IgD-negative memory B cell (primary cell): ENCODE measurements at regions not wholly inside any gene's neighbourhood (a gene's known extent, or its start where the extent isn't known, plus 50 kb on each side); places are given as distances from the start of the nearest gene placed in this dataset.
"Not testable (repeated sequence)": the region's sequence is repeated elsewhere in the genome, so short reads cannot be mapped to it uniquely, and the experiment has no call there.

Experiments used
- H3K27ac Mint-ChIP-seq, 3 donors: one replicate each; pipeline ENCODE4 v1.8.0; 2020 to 2022; ENCODE audit warnings: mild to moderate bottlenecking in 3 of 3, mixed read lengths in 3 of 3, moderate library complexity in 1 of 3
- H3K27me3 Mint-ChIP-seq: one replicate; pipeline ENCODE4 v1.8.0; 2021; ENCODE audit warnings: mixed read lengths
- H3K36me3 Mint-ChIP-seq: one replicate; pipeline ENCODE4 v1.8.0; 2020; ENCODE audit warnings: mild to moderate bottlenecking, mixed read lengths
- H3K4me1 Mint-ChIP-seq, 3 donors: one replicate each; pipeline ENCODE4 v1.8.0; 2020 to 2022; ENCODE audit warnings: mixed read lengths in 3 of 3, mild to moderate bottlenecking in 1 of 3
- H3K4me3 Mint-ChIP-seq, 4 donors: one replicate each; pipeline ENCODE4 v1.8.0; 2020 to 2022; ENCODE audit warnings: mild to moderate bottlenecking in 4 of 4, mixed read lengths in 4 of 4, moderate library complexity in 3 of 4
- H3K9me3 Mint-ChIP-seq, 3 donors: one replicate each; pipeline ENCODE4 v1.8.0; 2020 to 2021; ENCODE audit warnings: mixed read lengths in 3 of 3, mild to moderate bottlenecking in 1 of 3

DNA sequence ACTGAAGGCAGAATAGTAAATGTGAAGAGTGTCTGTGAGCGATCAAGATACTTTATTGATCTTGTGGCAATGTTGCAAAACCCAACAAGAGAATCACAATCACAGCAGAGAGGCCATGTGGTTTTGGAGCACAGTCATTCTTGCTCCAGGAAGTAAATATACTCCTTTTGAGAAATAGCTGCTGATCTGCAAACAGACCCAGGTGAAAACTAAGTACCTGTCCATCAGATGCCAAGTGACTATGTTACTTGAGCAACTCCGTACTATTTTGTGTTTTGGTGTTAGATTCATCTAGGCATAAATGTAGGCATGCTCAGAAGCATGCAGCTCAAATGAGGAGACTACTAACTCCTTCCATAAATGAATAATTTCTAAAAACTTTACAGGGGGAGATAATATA, 627.9 kb downstream of the ZBBX start:
- Mint-ChIP-seq H3K27ac (no peak overlapping the region), H3K27me3 (no peaks in the 10 kb centered on the region), H3K4me1 (peaks cover 0 to 1% (median 0%) of the 10 kb centered on the region in 3 donors), H3K4me3 (no peak overlapping the region), H3K9me3 (peaks cover 5 to 9% (median 8%) of the 10 kb centered on the region in 3 donors), H3K36me3 (no peaks in the 10 kb centered on the region)

DNA sequence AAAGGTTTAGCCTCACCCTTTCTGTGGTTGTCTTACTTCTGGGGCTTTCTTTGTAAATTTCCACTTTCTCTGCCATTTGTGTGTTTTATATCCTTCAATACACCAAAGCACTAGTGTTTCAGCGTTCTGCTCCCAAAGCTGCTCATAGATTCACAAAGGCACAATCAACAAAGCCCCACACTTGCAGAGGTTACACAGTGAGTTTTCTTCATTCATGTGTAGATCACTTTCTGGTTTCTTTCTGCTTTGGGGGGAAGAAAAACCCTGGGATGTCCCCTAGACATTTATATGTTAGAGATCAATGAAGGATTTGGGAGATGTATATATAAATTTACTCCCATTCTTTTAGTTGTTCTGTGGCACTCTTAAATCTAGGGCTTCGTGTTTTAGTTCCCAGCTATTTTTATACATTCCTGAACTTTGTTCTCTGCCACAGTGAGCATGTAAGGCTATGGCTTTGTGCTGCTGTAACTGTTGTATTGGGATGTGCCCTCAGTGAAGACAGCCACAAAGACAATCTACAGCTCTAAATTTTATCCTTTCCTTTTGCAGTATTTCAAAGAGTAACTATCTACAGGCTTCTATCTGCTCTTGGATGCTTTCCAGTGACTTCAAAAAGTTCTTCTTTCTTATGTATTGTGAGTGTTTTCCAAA, 636.5 kb downstream of the ZBBX start:
- Mint-ChIP-seq H3K4me3 (no peak overlapping the region), H3K27ac (no peak overlapping the region), H3K27me3 (no peaks in the 10 kb centered on the region), H3K9me3 (peaks cover 3 to 14% (median 5%) of the 10 kb centered on the region in 3 donors), H3K36me3 (no peaks in the 10 kb centered on the region), H3K4me1 (no peaks in the 10 kb centered on the region)

DNA sequence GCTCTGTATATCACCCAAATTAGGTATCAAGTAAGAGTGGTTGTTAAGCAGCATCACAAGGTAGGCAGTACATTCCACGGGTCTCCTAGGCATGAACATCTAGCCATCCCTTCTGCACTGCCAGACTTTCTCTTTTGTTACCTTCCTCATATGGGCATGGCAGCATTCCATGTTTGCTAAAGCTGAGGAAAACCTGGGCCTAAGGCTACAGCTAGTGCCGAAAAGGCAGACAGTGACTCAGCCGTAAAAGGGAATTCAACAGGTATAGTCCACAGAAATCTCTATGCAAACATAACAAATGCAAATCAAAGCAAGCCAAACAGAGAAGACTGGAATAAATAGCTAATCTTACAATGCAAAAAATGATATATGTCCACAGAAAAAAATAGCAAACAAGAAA, 645.4 kb downstream of the ZBBX start:
- Mint-ChIP-seq H3K27ac (no peak overlapping the region), H3K9me3 (peaks cover 0 to 18% (median 3%) of the 10 kb centered on the region in 3 donors), H3K4me3 (no peak overlapping the region)

DNA sequence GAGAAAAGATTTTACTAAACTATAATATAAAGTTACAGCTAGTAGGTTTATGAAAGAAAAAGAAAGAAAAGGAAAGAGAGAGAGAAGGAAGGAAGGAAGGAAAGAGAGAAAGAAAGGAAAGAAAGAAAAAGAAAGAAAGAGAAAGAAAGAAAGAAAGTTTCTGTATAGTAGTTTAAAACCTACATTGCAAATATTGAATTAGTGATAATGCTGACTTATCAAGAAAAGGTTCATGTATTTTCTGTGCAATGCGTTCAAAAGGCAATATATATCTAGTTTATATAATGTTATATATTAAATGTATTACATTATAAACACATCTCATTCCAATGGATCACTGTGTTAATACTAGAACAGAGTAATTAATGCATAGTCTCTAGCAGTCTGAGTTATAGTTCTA, 648.4 kb downstream of the ZBBX start:
- Mint-ChIP-seq H3K36me3 (no peaks in the 10 kb centered on the region), H3K27ac (no peak overlapping the region), H3K9me3 (peaks cover 0 to 19% (median 7%) of the 10 kb centered on the region in 3 donors), H3K4me3 (no peak overlapping the region), H3K27me3 (no peaks in the 10 kb centered on the region), H3K4me1 (no peaks in the 10 kb centered on the region)

More for the DNA sequence above, 645.4 kb downstream of the ZBBX start:
- Mint-ChIP-seq H3K4me1 (no peaks in the 10 kb centered on the region), H3K36me3 (no peaks in the 10 kb centered on the region), H3K27me3 (no peaks in the 10 kb centered on the region)

DNA sequence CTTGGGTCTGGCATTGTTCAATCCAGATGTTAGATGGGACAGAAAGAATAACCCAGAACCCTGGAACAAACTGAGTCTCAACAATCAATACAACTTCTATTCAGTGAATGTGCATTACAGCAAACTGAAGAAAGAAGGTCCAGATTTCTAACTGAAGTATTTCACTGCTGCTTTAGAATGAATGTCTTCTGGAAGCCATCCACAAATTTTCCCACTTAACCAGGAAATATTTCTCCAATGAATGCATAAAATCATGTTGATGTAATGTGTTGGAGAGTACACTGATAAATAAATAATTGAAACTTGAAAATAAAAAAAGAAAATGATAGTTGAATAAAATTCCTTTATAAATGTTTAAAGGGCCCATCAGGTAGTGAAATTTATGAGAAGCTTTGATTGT, 658.6 kb downstream of the ZBBX start:
- H3K27me3 Mint-ChIP-seq, result no peaks in the 10 kb centered on the region
- H3K36me3 Mint-ChIP-seq, result no peaks in the 10 kb centered on the region
- H3K9me3 Mint-ChIP-seq, result peaks cover 2 to 7% (median 4%) of the 10 kb centered on the region in 3 donors
- no peak overlapping the region for H3K4me3 Mint-ChIP-seq
- no peaks in the 10 kb centered on the region for H3K4me1 Mint-ChIP-seq
- no peak overlapping the region for H3K27ac Mint-ChIP-seq

DNA sequence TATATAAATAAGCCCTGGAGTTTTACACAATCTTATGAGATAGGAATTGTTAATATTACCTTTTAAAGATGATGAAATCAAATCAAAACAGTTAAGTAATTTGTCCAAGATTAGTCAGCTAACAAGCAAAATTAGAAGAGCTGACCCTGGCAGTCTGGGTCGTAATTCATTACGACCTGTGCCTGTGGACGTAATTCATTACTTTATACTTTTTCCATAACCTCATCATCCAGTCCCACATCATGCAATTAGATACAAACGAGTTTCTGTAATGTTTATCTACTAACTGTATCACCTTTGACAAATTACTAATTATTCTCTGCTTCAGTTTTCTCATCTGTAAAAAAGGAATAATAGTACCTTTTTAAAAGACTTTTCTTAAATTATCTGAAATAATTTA, 665.9 kb downstream of the ZBBX start:
- H3K27ac Mint-ChIP-seq, result no peak overlapping the region
- H3K27me3 Mint-ChIP-seq, result no peaks in the 10 kb centered on the region
- peaks cover 2 to 6% (median 3%) of the 10 kb centered on the region in 3 donors for H3K9me3 Mint-ChIP-seq
- no peak overlapping the region for H3K4me3 Mint-ChIP-seq
- no peaks in the 10 kb centered on the region for H3K36me3 Mint-ChIP-seq
- H3K4me1 Mint-ChIP-seq, result no peaks in the 10 kb centered on the region

DNA sequence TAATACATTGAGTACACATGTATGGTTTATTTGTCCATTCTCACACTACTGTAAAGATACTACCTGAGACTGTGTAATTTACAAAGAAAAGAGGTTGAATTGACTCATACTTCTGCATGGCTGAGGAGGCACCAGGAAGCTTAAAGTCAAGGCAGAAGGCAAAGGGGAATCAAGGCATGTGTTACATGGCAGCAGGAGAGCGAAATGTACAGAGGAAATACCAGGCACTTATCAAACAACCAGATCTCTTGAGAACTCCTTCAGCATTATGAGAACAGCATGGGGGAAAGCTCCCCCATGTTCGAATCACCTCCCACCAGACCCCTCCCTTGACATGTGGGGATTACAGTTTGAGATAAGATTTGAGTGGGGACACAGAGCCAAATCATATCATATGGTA, 666.3 kb downstream of the ZBBX start:
- H3K27me3 Mint-ChIP-seq, result no peaks in the 10 kb centered on the region
- H3K27ac Mint-ChIP-seq, result no peak overlapping the region
- peaks cover 2 to 6% (median 3%) of the 10 kb centered on the region in 3 donors for H3K9me3 Mint-ChIP-seq
- no peak overlapping the region for H3K4me3 Mint-ChIP-seq
- H3K4me1 Mint-ChIP-seq, result no peaks in the 10 kb centered on the region
- no peaks in the 10 kb centered on the region for H3K36me3 Mint-ChIP-seq

DNA sequence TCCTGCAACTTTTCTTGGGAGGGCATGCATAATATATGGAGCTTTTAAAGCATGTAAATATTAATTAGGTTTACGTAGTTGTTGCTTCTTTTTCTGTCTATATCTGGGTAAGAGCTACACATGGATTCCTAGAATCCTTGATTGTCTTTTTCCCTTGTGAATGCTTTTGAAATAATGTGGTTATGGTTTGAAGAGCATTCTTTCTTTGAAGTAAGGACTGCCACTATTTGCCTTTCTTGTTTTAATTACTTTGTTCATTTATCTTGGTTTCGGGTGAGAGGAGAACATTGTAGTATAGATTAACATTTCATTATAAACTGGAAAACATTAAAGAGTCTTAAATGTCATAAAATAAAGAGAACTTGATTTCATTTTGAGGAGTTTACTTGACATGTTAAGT, 674.0 kb downstream of the ZBBX start:
- Mint-ChIP-seq H3K27me3 (no peaks in the 10 kb centered on the region), H3K36me3 (no peaks in the 10 kb centered on the region), H3K27ac (no peak overlapping the region), H3K4me1 (no peaks in the 10 kb centered on the region), H3K4me3 (no peak overlapping the region), H3K9me3 (peaks cover 0 to 8% (median 7%) of the 10 kb centered on the region in 3 donors)

DNA sequence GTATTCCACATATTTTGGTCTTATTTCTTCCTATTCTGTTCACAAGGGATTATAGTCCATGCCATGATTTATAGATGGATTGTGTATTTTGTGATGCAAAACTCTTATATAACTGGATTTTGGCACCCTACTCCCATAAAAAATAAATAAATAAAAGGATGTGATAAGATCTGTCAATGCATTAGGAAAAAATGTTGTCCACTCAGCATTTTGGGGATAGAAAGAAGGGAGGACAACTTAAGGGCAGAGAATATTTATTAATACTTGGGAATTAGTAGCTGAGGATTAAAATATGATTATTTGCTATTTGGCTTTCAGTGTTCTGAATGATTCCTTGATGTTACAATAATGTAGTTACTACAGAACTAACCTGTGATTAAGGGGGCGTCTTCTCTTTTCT, 682.6 kb downstream of the ZBBX start:
- H3K36me3 Mint-ChIP-seq, result no peaks in the 10 kb centered on the region
- no peak overlapping the region for H3K27ac Mint-ChIP-seq
- no peaks in the 10 kb centered on the region for H3K27me3 Mint-ChIP-seq
- H3K9me3 Mint-ChIP-seq, result peaks cover 0 to 6% (median 0%) of the 10 kb centered on the region in 3 donors
- no peak overlapping the region for H3K4me3 Mint-ChIP-seq
- H3K4me1 Mint-ChIP-seq, result no peaks in the 10 kb centered on the region

DNA sequence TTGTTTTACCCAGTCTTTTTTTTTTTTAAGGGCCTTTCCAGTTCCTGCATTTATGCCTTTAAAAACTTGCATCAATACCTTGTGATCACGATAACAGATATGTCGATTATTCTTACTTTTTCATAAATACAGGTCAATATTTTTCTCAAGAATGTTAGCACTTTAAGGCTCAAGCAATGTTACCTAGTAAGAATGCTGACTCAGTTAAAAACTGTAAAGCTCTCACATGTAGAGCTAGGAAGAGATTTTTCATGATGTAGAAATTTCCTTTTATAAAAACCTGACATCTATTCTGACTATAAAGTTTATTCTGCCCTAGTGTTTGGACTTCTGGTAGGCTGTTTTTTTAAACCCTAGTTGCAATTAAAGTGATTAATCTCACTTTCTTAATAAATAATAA, 684.0 kb downstream of the ZBBX start:
- no peaks in the 10 kb centered on the region for H3K27me3 Mint-ChIP-seq
- no peak overlapping the region for H3K27ac Mint-ChIP-seq
- no peaks in the 10 kb centered on the region for H3K36me3 Mint-ChIP-seq
- peaks cover 0 to 8% (median 0%) of the 10 kb centered on the region in 3 donors for H3K9me3 Mint-ChIP-seq
- no peak overlapping the region for H3K4me3 Mint-ChIP-seq
- no peaks in the 10 kb centered on the region for H3K4me1 Mint-ChIP-seq

DNA sequence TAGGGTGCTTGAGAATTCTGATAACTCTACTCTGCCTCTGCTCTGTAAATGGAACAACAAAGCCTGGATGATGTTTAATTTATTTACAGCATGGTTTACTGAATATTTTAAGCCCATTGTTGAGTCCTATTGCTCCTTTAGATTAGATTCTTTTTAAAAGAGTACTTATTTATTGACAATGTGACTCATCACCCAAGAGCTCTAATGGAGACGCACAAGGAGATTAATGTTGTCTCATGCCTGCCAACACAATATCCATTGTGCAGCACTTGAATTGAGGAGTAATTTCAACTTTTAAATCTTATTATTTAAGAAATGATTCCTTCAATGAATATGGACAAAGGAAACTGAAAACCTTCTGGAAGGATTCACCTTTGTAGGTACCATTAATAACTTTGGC, 691.4 kb downstream of the ZBBX start:
- no peak overlapping the region for H3K4me3 Mint-ChIP-seq
- H3K27ac Mint-ChIP-seq, result no peak overlapping the region
- no peaks in the 10 kb centered on the region for H3K4me1 Mint-ChIP-seq
- no peaks in the 10 kb centered on the region for H3K36me3 Mint-ChIP-seq
- H3K27me3 Mint-ChIP-seq, result no peaks in the 10 kb centered on the region
- H3K9me3 Mint-ChIP-seq, result peaks cover 0 to 16% (median 1%) of the 10 kb centered on the region in 3 donors

DNA sequence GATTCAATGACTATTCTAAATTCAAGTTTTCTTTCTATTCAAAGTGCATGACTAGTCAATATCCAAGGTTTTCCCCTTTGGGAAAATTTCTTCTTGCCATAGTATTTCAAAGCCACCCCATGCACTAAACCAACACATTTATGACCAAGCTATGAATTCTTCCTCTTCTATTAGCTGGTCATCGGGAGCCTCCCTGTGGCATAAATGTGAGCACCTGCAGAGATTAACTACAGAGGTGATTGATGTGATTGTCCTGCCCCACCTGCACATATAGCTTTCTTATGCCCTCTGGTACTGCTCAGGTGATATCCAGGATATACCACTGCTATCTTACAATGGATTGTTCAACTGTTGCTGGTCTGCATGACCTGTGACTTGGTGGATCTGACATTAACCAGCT, 694.9 kb downstream of the ZBBX start:
- Mint-ChIP-seq H3K9me3 (peaks cover 0 to 4% (median 1%) of the 10 kb centered on the region in 3 donors), H3K36me3 (no peaks in the 10 kb centered on the region), H3K27ac (peak overlapping the region in 1 of 3 donors; percentile 37), H3K4me3 (no peak overlapping the region), H3K27me3 (no peaks in the 10 kb centered on the region), H3K4me1 (no peaks in the 10 kb centered on the region)

DNA sequence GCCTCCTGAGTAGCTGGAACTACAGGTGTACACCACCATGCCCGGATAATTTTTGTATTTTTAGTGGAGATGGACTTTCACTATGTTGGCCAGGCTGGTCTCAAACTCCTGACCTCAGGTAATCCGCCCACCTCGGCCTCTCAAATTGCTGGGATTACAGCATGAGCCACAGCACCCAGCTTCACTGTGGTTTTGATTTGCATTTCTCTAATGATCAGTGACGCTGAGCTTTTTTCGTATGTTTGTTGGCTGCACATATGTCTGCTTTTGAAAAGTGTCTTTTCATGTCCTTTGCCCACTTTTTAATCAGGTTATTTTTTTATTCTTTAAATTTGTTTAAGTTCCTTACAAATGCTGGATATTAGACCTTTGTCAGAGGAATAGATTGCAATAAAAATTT, 696.0 kb downstream of the ZBBX start:
- not testable (repeated sequence) for H3K4me3 Mint-ChIP-seq, H3K9me3 Mint-ChIP-seq, H3K27ac Mint-ChIP-seq, H3K36me3 Mint-ChIP-seq, H3K27me3 Mint-ChIP-seq, H3K4me1 Mint-ChIP-seq

DNA sequence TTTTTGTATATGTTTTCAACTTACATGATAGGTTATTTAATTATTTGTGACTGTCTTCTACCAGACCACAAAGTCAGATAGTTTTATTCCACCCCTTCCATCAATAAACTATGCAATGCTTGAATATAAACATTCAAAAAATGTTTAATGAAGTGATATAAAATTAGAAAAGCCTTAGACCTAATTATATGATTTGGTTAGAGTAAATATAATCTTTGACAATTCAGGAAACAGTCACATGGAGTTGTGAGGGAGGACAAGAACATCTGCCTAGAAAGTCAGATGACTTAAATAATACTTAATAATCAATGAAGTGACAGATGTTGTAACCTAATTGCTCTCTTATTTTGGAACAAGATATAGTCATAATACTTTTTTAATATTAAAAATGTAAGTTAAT, 710.3 kb downstream of the ZBBX start:
- H3K27ac Mint-ChIP-seq, result no peak overlapping the region
- H3K36me3 Mint-ChIP-seq, result no peaks in the 10 kb centered on the region
- peaks cover 0 to 8% (median 5%) of the 10 kb centered on the region in 3 donors for H3K9me3 Mint-ChIP-seq
- H3K4me1 Mint-ChIP-seq, result peaks cover 0 to 1% (median 0%) of the 10 kb centered on the region in 3 donors
- no peak overlapping the region for H3K4me3 Mint-ChIP-seq
- H3K27me3 Mint-ChIP-seq, result no peaks in the 10 kb centered on the region

DNA sequence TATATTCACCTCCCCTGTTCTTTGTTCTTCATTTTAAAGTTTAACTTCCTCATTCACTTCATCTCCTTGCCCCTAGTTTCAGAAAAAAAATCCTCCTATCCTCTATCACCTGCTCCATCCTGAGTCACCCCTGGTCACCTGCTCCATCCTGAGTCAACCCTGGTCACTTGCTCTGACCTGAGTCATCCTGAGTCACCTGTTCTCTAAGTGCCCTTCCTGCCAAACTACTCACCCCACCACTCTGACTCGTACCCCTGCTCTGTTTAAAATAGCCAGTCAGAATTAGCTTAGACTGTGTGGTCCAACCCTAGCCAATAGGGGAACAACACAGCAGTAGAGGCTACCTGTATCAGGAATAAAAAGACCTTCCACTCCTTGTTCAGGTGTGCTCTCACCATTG, 716.9 kb downstream of the ZBBX start:
- Mint-ChIP-seq H3K27me3 (no peaks in the 10 kb centered on the region), H3K4me1 (peaks cover 0 to 1% (median 0%) of the 10 kb centered on the region in 3 donors), H3K27ac (no peak overlapping the region), H3K9me3 (peaks cover 0 to 18% (median 10%) of the 10 kb centered on the region in 3 donors), H3K4me3 (no peak overlapping the region), H3K36me3 (no peaks in the 10 kb centered on the region)

DNA sequence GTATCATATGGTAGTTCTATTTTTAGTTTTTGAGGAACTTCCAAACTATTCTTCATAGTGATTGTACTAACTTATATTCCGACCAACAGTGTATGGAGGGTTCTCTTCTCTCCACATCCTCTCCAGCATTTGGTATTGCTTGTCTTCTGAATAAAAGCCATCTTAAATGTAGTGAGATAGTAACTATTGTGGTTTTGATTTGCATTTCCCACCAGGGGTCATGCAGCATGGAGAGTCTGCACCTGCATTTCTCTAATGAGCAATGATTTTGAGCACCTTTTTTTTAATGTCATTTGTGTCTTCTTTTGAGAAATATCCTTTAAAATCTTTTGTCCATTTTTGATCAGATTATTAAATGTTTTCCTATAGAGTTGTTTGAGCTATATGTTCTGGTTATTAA, 718.5 kb downstream of the ZBBX start:
- H3K27me3 Mint-ChIP-seq, result no peaks in the 10 kb centered on the region
- H3K4me3 Mint-ChIP-seq, result no peak overlapping the region
- no peaks in the 10 kb centered on the region for H3K36me3 Mint-ChIP-seq
- peaks cover 1 to 25% (median 10%) of the 10 kb centered on the region in 3 donors for H3K9me3 Mint-ChIP-seq
- H3K4me1 Mint-ChIP-seq, result peaks cover 0 to 1% (median 0%) of the 10 kb centered on the region in 3 donors
- H3K27ac Mint-ChIP-seq, result no peak overlapping the region
